Ishikawa (cell line): ENCODE measurements at regions not wholly inside any gene's neighbourhood (a gene's known extent, or its start where the extent isn't known, plus 50 kb on each side); places are given as distances from the start of the nearest gene placed in this dataset.

Source experiments
- RAD21 ChIP-seq: IDR thresholded peaks from 2 replicates; pipeline ENCODE4 v1.6.1; 2012; ENCODE audit warnings: low read depth
- TAF1 ChIP-seq: IDR thresholded peaks from 2 replicates; pipeline ENCODE4 v1.6.1; 2012; ENCODE audit warnings: low read depth, mild to moderate bottlenecking
- TF ChIP-seq, protein P1 (sequence below): IDR thresholded peaks from 2 replicates; pipeline ENCODE4 v1.6.1; 2012

DNA sequence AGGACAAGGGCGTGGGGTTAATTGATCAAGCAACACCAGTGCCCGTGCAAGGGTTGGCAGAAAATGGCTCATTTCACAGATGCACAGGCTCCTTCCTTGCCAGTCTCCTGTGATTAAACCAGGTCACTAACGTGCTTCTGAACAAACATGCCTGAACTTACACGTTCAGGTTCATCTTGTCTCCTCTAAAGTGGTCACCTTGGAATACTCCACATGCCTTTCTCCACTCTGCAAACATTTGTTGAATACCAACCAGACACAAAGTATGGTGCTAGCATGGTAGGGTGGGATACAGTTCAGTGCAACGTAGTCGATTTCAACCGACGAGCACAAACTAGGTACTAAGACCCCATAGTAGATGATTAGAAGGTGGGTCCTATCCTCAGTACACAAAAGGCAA lies 72.6 kb upstream of the PTPRT start:
- TF ChIP-seq RAD21 = no peak
- TF ChIP-seq, protein P1, sequence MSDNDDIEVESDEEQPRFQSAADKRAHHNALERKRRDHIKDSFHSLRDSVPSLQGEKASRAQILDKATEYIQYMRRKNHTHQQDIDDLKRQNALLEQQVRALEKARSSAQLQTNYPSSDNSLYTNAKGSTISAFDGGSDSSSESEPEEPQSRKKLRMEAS = no peak
- no peak for TF ChIP-seq TAF1
